Peyer's patch (tissue), 4 donors: ENCODE measurements at regions not wholly inside any gene's neighbourhood (a gene's known extent, or its start where the extent isn't known, plus 50 kb on each side); places are given as distances from the start of the nearest gene placed in this dataset.
A peak's percentile ranks its signal among the peaks of the same experiment; 100 is the strongest.

ENCODE experiments used
- DNase-seq, 3 donors: peaks; one replicate each; pipeline ENCODE4 v3.0.0-alpha.2; 2017 to 2019
- H3K27ac ChIP-seq, 4 donors: fragments of 200-600 bp; sonication (generic); one replicate each; pipeline ENCODE4 v1.5.1; 2016 to 2019
- H3K27me3 ChIP-seq, 2 donors: fragments of 200-600 bp; sonication (generic); one replicate each; pipeline ENCODE4 v1.5.1; 2019
- H3K36me3 ChIP-seq, 3 donors: fragments of 200-600 bp; sonication (generic); one replicate each; pipeline ENCODE4 v1.5.1; 2016 to 2019
- H3K4me1 ChIP-seq, 4 donors: fragments of 200-600 bp; sonication (generic); one replicate each; pipeline ENCODE4 v1.5.1; 2016 to 2019
- H3K4me3 ChIP-seq, 4 donors: fragments of 200-600 bp; sonication (generic); 1 replicate in 3 of 4; 2 replicates in 1 of 4; pipeline ENCODE4 v1.5.1; 2016 to 2019; ENCODE audit warnings: mild to moderate bottlenecking in 1 of 4
- H3K9me3 ChIP-seq, 4 donors: fragments of 200-600 bp; sonication (generic); one replicate each; pipeline ENCODE4 v1.5.1; 2016 to 2019; ENCODE audit warnings: mild to moderate bottlenecking in 1 of 4
- CTCF ChIP-seq, 6 experiments: fragments of 450-650 bp in 4 of 6; fragments of 200-600 bp in 2 of 6; sonication (generic) in 1 of 6; IDR thresholded peaks; one replicate each; pipeline ENCODE4 v1.5.1; 2017 to 2019; ENCODE audit warnings: antibody characterized with exemption in 6 of 6, mild to moderate bottlenecking in 3 of 6, moderate library complexity in 1 of 6
- POLR2A ChIP-seq, 2 donors: fragments of 450-650 bp; IDR thresholded peaks; one replicate each; pipeline ENCODE4 v1.5.1; 2017; ENCODE audit warnings: antibody characterized with exemption in 2 of 2, mild to moderate bottlenecking in 2 of 2, moderate library complexity in 2 of 2

GRCh38 chr2:195592105-195592504, 64.9 kb upstream of the SLC39A10 start:
- Histone ChIP-seq H3K4me1 (peaks cover 0 to 8% (median 4%) of the 10 kb centered on the region in 4 donors), H3K9me3 (no peaks in the 10 kb centered on the region), H3K4me3 (no peak overlapping the region), H3K36me3 (no peaks in the 10 kb centered on the region), H3K27ac (no peak overlapping the region), H3K27me3 (no peaks in the 10 kb centered on the region)
- TF ChIP-seq CTCF (IDR thresholded peaks at IDR 0.05) (no peak), POLR2A (IDR thresholded peaks at IDR 0.05) (no peak)
- no peak for DNase-seq

GRCh38 chr2:195590861-195591205, 66.2 kb upstream of the SLC39A10 start:
- H3K36me3 ChIP-seq, result no peaks in the 10 kb centered on the region
- peak in 1 of 3 donors; percentile 56 for DNase-seq
- TF ChIP-seq CTCF (IDR thresholded peaks at IDR 0.05) (no peak), POLR2A (IDR thresholded peaks at IDR 0.05) (no peak)
- H3K27me3 ChIP-seq, result no peaks in the 10 kb centered on the region
- H3K4me3 ChIP-seq, result no peak overlapping the region
- H3K4me1 ChIP-seq, result peaks cover 0 to 8% (median 4%) of the 10 kb centered on the region in 4 donors
- H3K27ac ChIP-seq, result peak overlapping the region in 1 of 4 donors; percentile 10
- no peaks in the 10 kb centered on the region for H3K9me3 ChIP-seq

GRCh38 chr2:195590199-195590860, 66.7 kb upstream of the SLC39A10 start:
- H3K27ac ChIP-seq, result peak overlapping the region in 1 of 4 donors; percentile 10
- H3K36me3 ChIP-seq, result no peaks in the 10 kb centered on the region
- H3K27me3 ChIP-seq, result no peaks in the 10 kb centered on the region
- DNase-seq, result no peak
- H3K4me3 ChIP-seq, result no peak overlapping the region
- H3K4me1 ChIP-seq, result peaks cover 0 to 8% (median 4%) of the 10 kb centered on the region in 4 donors
- TF ChIP-seq POLR2A (IDR thresholded peaks at IDR 0.05) (no peak), CTCF (IDR thresholded peaks at IDR 0.05) (no peak)
- no peaks in the 10 kb centered on the region for H3K9me3 ChIP-seq

- TF ChIP-seq CTCF (IDR thresholded peaks at IDR 0.05), result no peak
- no peak for TF ChIP-seq POLR2A (IDR thresholded peaks at IDR 0.05)
- no peaks in the 10 kb centered on the region for H3K27me3 ChIP-seq
- no peak overlapping the region for H3K27ac ChIP-seq
- no peaks in the 10 kb centered on the region for H3K9me3 ChIP-seq
- peaks cover 0 to 8% (median 2%) of the 10 kb centered on the region in 4 donors for H3K4me1 ChIP-seq
- H3K36me3 ChIP-seq, result no peaks in the 10 kb centered on the region
- H3K4me3 ChIP-seq, result no peak overlapping the region
- no peak for DNase-seq
Measured at GRCh38 chr2:195587966-195588365, 69.1 kb upstream of the SLC39A10 start.

GRCh38 chr2:195586062-195586714, 70.8 kb upstream of the SLC39A10 start:
- H3K9me3 ChIP-seq, result no peaks in the 10 kb centered on the region
- DNase-seq, result no peak
- no peaks in the 10 kb centered on the region for H3K36me3 ChIP-seq
- H3K27me3 ChIP-seq, result no peaks in the 10 kb centered on the region
- no peak overlapping the region for H3K27ac ChIP-seq
- peaks cover 0 to 8% (median 2%) of the 10 kb centered on the region in 4 donors for H3K4me1 ChIP-seq
- no peak overlapping the region for H3K4me3 ChIP-seq
- TF ChIP-seq POLR2A (IDR thresholded peaks at IDR 0.05) (no peak), CTCF (IDR thresholded peaks at IDR 0.05) (no peak)
